Muscle of arm (tissue), 1 donor: ENCODE measurements at regions not wholly inside any gene's neighbourhood (a gene's known extent, or its start where the extent isn't known, plus 50 kb on each side); places are given as distances from the start of the nearest gene placed in this dataset.
"Not testable (repeated sequence)": the region's sequence is repeated elsewhere in the genome, so short reads cannot be mapped to it uniquely, and the experiment has no call there.

Experiments used
- DNase-seq: peaks from one replicate; pipeline ENCODE4 v3.0.0-alpha.2; 2013

DNA sequence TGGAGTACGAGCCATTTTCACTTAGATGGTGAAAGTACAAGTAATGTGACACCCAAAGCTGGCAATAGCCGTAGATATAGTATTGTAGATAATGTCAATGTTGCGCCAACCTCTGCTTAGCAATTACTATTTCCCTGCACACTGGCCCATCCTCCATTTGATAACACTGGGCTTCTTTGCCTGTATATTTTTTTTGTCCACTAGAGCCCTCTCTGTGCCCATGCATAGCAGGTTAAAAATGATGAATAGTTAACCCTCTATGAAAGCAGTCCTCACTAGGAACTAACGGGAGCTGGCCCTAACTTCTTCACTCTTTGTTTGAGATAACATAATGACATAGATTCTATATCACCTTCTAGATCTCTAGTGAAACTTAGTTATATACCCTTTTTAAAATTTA, 416.8 kb downstream of the TUSC1 start:
- no peak for DNase-seq

DNA sequence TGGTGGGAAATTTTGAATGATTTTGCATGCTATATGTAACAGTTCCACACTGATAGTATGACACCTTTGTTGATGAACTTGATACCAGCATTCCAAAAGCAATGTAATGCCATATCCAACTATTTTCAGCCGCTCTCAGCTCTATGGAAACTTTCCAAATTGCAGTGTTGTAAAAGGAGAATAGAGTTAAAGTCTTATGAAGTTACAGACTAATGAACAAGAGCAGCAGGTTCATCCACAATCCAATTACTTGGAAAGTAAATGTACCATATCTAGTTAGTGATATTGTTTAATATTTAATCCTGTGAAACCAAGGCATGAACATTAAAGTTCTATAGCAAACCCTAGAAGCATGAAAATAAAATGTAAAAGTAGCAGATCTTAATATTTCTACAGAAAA, 418.2 kb downstream of the TUSC1 start:
- no peak for DNase-seq

DNA sequence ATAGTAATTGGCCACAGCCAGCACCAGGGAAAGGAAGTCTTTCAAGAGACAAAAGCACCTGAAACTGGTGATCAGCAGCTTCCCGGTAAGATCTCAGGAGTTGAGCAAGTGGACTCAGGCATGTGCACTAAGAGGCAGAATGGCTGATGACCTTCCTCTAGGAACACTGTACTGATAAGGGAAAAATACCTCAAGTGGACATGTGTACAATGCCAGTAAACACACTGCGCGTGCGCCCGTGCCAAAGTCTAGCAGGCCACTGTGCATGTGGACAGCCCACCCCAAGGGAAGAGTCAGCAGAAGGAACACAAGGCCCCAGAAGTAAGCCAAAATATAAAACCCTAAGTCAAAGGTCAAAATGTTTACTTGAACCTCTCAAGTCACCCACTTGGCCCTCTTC, 423.0 kb downstream of the TUSC1 start:
- no peak for DNase-seq

DNA sequence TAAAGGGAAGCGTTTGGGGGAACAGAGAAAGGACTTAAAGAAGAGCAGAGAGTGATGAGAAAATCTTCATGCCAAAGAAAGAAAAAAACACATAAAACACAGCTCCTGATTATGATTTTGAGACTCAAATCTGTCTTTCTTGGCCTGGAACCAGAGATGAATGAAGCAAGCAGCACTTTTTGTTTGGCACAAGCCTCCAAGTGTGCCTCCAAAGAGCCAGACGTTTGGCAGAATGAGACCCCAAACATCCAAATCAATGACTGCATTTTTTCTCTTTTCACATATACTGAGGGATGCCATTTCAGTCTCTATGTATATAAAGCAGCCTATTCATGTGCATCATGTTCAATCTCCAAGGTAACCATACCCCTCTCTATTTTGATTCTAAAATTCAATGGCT, 424.2 kb downstream of the TUSC1 start:
- no peak for DNase-seq

DNA sequence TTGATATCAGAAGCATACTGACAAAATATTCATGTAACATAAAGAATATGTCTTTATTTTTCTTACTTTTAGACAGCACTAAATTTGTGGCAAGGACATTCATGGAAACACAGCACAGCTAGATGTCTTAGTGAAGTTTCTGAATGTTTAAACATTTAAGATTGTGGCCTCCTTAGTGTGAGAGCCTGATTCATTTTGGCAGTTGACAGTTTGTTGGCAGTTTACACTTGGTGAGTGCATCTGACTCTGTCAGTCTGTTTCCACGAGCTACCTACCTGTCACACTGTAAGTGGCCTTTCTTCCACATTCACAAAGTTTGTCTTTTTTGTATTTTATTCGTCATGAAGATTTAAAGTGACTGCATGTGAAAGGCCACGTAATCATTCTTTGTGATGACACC, 436.8 kb downstream of the TUSC1 start:
- DNase-seq = no peak

DNA sequence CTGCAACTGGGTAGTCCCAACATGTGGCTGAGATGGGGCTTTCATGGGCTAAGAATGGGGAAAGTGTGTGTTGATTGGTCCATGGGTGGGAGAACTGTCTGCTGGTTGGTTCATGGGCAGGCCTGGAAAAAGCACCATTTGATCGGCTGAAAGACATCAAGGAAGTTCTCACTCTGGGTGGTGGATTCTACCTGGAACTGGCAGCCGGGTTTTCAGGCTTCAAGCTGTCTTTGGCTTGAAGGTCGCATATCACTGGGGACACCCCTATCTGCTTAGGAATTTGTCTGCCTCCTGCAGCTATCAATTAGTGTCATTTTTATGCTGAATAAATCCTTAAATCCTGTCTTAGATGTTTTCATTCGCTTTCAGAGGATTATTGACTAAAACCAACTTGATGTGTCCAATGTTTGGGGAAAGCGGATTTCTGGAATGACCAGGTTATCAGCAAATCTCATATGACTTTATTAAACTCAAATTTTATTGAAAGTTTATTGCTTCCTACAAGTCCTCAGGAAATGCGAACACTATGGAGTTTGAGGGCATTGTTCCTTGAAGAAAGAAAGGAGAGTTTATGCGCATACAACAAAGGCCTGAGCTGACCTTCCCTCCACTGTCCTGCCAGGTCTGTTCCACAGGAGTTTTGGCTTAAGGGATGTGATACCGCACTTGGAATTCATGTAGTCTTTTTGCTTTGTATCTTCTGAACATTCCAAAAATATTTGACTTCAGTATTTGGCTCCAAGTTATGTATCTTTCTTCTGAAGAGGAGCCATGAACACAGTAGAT, 451.1 kb downstream of the TUSC1 start:
- DNase-seq = no peak

DNA sequence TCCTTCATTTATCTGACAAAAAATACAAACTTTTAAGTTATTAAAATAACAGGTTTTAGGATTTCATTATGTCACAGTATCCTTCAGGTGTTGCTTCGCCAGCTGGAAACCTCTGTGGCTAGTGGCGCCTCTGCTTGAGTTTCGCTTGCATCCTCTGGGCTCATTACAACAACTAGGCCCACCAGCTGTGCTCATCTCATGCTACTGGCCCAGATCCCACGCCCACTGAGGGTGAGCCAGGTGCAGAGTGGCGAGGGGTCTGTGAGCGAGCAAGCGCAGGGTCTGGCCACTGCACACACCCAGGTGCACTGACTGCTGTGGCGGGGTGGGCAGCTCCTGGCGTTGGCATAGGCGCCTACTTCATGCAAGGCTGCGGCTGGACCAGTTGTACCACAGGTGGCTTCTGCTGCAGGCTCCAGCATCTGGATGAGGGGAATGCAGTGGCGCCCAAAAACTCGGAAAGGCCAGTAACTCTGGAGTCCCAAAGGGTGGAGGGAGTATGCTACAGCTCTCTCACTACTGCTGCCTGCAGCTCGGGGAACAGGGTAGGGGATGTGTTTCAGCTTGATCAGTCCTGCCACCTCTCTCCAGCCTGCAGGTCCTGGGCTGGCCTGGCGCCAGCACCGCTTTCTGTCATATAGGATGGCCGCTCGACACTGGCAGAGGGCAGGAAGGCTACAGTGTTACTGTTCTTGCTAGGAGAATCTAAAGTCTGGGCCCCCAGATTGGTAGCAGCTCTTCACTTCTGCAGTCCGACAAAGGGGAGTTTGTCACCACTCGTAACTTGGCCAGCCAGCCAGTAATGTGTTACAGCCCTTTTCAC, 452.1 kb downstream of the TUSC1 start:
- DNase-seq = no peak

DNA sequence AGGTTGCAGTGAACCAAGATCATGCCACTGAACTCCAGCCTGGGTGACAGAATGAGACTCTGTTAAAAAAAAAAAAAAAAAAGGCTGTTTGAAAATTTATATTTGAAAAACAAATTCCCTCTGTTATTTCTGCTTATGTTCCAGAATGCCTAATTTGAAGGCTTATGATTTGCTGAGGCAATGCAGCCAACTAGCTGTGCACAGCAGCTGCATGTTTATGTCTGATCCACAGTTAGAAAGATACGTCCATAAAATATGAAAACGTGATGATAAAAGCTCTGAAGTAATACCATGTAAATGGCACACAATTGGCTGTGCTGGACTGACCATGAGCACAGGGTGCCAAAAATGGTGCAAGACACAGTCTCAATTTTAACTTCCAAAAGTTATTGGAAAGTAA, 453.2 kb downstream of the TUSC1 start:
- DNase-seq = no peak

DNA sequence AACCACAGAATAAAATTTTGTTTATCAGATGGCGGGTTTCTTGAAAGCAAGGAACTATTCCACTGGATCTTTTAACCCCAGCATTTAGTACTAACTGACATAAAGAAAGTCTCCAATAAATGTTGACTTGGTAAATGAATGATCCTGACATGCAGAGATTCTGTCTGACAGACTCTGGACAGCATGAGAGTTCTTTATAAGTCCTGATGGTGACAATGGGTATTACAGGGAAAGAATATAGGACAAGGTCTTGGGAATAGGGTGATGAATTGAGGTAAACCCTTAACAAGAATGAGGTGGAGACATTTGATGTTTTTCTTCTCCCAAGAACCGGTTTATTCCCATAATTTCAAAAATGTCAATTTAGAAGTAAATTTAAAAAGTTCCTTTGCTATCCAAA, 453.9 kb downstream of the TUSC1 start:
- no peak for DNase-seq

DNA sequence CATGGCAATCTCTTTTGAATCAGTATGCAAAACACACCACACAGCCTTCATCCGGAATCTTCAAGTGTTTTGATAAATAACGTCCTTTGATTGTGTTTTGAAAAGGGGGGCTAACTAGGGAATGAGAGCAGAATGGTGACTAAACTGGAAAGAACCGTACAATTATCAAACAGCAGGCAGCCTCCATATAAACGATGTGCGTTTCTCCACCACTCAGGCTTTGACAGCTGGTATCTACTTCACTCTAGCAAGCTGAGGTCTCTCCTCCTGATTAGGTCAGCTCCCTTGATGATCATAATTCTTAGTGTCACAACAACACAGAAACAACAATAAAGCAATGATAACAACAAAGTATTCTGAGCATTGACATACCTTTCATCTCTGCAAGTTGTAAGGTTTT, 465.9 kb downstream of the TUSC1 start:
- no peak for DNase-seq

DNA sequence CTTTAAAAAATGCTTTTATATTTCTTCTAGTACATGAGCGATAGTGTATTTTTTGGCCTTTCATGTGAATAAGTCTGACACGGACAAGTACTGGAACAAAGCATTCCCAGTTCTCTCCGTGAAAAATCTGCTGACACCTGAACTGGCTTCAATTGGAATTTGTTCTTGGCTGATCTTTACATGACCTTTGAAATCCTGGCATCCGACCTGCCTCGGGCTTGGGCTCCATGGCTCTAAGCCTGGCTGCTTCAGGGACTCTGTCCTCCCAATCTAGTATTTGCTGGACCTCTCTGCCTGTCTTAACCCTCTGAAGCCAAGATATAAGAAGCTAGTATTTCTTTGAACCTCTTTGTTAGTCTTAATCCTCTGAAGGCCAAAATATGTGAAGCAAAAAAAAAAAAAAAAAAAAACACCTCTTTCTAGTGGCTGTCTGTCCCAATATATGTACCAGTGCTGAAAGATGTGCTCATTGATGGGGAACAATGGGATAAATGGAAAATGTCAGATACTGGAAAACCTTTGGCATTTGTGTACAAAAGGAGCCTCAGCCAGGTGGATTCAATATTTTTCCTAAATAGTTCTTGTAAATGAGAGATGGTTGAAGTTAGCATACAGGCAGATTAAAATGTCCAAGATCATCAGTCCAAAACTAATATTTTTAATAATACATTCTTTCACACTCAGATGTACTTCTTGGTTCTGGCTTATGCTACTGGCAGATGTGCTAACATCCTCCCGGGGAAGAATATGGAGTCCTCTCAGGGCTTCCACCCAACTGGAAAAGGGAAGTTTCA, 470.6 kb downstream of the TUSC1 start:
- peak; percentile 61 for DNase-seq

DNA sequence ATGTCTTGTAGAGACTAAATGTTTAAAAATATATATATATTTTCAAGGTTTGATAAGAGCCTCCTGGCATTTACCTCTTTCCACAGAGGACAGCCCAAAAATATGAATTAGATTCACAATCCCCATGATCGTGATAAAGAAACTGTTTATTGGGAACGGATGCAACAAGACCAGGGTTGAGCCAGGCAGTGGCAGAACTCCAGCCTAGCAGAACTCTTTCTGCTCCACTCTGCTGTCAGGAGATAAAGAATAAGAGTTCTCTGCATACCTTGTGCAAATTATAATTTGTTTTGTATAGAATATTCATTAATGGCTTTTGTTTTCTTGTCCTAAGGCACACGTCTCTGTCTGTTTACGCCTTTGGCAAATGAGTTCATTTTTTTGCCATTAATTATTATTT, 472.2 kb downstream of the TUSC1 start:
- DNase-seq = no peak

DNA sequence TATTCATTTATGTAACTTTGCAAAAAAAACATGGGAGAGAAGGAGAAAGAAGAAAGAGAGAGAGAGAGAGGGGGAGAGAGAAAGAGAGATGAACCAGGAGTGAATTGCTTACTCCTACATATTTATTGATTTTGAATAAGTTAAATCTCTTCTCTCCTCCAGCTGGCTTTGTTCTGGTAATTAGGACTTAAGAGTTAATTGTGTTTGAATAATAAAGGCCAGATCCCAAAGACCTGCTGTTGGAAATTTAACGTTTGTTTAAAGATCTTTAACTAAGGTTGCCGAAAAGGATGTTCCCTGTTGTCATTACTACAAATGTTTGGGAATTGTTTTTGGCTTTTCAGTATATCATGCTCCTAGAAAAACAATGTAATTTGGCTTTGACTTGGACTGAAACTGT, 473.0 kb downstream of the TUSC1 start:
- DNase-seq = no peak

DNA sequence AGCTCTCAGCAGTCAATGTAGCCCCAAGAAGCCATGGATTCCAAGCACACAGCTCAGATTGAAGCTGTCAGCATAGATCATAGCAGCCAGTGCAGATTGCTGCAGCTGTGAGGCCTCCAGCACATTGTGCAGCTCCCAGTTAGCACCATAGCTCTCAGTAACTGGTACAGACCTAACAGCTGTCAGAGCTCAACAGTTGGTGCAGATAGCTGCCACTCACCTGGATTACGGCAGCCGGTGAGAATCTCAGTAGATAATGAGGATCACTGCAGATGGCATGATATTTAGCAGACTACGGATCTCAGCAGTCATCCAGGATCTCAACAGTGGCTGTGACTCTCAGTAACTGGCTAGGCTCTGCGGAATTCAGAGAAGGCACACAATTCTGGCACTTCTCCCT, 500.4 kb downstream of the TUSC1 start:
- DNase-seq = no peak

DNA sequence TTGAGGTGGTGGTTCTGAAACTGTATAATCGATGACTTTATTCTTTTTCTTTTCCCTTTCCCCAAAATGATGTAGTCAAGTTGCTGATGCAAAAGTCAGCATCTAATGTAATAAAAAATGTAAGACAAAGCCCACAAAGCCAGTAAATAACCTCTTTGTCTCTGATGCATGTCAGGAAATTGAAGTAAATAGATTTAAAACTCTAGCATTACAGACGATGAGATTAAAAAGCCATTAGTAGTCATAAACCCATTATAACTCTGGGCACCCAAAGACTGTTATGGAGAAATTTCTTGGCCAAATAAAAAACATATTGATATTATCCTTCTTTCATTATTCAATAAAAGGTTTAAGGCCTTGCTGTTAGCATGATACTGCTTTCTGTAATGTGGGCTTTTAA, 548.7 kb downstream of the TUSC1 start:
- DNase-seq = no peak

DNA sequence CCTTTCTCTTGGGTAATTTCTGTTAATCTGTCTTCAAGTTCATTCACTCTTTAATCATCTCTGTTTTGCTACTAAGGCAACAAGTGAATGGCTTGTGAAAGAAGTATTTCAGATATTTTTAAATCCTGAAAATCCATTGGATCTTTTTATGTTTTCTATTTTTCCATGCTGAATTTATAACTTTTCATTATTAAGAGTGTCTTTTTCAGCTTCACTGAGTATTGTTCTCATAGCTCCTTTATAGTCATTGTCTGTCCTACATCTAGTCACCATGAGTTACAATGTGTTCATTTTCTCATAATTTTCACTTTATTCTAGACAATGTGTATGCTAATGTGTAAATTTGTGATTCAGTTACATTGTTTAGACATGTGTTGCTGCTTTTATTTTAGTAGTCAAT, 556.4 kb downstream of the TUSC1 start:
- no peak for DNase-seq

DNA sequence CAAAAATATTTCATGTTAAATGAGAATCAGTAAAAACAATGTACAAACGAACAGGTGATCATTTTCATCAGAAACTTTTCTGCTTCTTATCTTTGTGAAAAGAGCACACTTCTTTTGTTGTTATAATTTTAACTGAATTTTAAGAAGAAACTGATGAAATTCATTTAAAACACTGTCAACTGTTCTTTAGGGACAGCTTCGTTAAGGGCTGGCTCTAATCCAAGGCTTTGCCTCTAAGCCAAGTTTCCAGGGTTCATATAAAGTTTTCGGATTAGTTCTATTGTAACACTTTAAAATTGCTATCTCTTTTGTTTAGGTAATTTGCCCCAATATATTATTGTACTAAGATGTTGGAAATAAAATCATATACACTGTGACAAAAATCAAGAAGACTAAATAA, 559.2 kb downstream of the TUSC1 start:
- DNase-seq = peak; percentile 5

DNA sequence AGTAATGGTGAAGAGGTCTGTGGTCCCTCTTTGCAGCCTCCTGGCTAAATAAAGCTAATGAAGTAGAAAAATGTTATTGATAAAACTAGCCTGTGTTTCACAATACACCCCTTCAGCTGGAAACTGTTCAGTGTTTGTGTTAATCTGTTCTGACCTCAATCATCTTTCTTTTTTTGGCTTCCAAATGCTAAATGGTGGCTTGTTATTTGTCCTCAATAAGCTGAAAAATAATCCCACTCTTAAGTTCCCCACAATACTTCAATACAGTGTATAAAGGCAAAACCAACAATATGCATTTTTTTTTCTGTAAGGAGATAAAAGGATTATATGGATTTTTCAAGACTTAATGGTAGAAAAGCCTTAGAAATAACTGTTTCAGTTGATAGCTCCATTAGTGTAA, 560.5 kb downstream of the TUSC1 start:
- no peak for DNase-seq

DNA sequence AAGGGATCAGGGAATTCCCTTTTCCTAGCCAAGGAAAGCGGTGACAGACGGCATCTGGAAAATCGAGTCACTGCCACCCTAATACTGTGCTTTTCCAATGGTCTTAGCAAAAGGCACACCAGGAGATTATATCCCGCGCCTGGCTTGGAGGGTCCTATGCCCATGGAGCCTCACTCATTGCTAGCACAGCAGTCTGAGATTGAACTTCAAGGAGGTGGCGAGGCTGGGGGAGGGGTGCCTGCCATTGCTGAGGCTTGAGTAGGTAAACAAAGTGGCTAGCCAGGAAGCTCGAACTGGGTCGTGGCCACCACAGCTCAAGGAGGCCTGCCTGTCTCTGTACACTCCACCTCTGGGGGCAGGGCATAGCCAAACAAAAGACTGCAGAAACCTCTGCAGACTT, 556.5 kb upstream of the IZUMO3 start:
- not testable (repeated sequence) for DNase-seq

DNA sequence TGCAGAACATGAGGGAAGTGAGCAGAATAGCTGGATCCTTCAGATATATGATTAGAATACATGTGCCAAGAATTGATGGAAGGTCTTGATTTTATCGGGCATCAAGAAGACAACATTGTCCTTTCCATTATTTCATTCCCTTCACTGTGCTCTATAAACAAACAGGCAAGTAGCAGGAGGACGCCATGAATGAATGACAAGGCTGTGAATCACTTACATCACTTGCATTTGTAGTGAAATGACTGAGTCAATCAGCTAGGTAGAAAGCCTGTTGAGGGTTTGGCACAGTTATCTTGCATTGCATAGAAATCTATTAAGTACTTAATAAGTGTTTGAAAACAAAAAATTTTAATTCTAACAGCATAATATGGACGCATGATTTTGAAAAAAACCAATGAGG, 548.8 kb upstream of the IZUMO3 start:
- DNase-seq = no peak

DNA sequence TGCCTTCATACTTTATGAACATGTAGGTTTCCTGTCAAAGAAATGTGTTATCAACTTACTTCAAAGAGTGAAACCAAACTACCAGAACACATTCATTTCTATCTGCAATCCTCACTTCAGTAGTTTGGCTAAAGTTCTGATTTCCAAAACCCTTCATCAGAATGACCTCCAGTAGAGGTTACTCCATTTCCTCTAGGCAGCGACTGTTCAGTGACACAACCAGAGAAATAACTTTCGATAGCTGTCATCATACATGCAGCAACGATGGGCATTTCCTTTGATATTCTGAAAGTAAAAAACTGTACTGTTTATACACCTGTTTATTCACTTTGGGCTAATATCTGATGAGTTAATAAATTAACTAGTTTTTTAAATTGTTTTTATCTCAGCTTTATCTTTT, 532.5 kb upstream of the IZUMO3 start:
- no peak for DNase-seq

DNA sequence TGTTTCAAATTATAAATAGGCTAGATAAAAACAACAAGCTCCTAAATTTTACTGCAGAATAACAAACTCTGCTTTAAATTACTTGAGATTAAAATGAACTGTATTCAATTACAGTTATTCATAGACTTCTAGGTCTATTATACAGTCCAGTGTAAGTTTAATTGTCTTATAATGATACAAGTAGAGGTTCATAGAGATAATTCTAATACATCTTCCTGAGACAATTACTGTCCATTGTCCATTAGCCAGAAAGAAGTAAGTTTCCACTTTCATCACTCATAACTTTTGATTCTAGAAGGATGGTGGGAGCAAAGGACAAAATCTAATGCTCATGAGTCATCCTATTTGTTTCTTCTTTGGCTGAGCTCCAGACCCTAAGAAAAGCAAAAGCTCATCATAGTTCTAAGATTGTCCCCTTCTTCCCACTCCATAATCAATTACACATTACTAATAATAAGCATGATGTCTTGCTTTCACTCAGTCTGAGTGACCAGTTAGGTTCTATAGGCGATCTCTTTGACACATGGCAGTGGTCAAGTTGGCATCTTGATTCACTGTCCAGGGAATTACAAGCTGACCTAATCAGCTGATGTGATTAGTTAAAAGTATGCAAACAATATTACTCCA, 502.5 kb upstream of the IZUMO3 start:
- no peak for DNase-seq
